ENCODE measurements at regions not wholly inside any gene's neighbourhood (a gene's known extent, or its start where the extent isn't known, plus 50 kb on each side); places are given as distances from the start of the nearest gene placed in this dataset.
"Not testable (repeated sequence)": the region's sequence is repeated elsewhere in the genome, so short reads cannot be mapped to it uniquely, and the experiment has no call there.

DNA sequence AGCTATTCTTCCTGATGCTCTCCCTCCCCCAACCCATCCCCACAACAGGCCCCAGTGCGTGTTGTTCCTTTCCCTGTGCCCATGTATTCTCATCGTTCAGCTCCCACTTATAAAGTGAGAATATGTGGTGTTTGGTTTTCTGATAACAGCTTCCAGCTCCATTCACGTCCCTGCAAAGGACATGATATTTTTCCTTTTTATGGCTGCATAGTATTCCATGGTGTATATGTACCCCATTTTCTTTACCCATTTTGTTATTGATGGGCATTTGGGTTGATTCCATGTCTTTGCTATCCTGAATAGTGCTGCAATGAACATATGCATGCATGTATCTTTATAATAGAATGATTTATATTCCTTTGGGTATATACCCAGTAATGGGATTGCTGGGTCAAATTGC lies 186.3 kb downstream of the ALDH8A1 start:
- TF ChIP-seq, protein P1, sequence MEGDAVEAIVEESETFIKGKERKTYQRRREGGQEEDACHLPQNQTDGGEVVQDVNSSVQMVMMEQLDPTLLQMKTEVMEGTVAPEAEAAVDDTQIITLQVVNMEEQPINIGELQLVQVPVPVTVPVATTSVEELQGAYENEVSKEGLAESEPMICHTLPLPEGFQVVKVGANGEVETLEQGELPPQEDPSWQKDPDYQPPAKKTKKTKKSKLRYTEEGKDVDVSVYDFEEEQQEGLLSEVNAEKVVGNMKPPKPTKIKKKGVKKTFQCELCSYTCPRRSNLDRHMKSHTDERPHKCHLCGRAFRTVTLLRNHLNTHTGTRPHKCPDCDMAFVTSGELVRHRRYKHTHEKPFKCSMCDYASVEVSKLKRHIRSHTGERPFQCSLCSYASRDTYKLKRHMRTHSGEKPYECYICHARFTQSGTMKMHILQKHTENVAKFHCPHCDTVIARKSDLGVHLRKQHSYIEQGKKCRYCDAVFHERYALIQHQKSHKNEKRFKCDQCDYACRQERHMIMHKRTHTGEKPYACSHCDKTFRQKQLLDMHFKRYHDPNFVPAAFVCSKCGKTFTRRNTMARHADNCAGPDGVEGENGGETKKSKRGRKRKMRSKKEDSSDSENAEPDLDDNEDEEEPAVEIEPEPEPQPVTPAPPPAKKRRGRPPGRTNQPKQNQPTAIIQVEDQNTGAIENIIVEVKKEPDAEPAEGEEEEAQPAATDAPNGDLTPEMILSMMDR (IDR thresholded peaks at IDR 0.05; ENCODE audit: low read length): not testable (repeated sequence)
- TF ChIP-seq EZH2 (optimal IDR thresholded peaks at IDR 0.05; ENCODE audit: low read depth, low read length): not testable (repeated sequence)
